Kidney glomerular epithelial cell (primary cell): ENCODE measurements at regions not wholly inside any gene's neighbourhood (a gene's known extent, or its start where the extent isn't known, plus 50 kb on each side); places are given as distances from the start of the nearest gene placed in this dataset.
"Not testable (repeated sequence)": the region's sequence is repeated elsewhere in the genome, so short reads cannot be mapped to it uniquely, and the experiment has no call there.

Source experiments
- DNase-seq: peaks from one replicate; lab custom pipeline; 2025; lab: John Stamatoyannopoulos, UW

DNA sequence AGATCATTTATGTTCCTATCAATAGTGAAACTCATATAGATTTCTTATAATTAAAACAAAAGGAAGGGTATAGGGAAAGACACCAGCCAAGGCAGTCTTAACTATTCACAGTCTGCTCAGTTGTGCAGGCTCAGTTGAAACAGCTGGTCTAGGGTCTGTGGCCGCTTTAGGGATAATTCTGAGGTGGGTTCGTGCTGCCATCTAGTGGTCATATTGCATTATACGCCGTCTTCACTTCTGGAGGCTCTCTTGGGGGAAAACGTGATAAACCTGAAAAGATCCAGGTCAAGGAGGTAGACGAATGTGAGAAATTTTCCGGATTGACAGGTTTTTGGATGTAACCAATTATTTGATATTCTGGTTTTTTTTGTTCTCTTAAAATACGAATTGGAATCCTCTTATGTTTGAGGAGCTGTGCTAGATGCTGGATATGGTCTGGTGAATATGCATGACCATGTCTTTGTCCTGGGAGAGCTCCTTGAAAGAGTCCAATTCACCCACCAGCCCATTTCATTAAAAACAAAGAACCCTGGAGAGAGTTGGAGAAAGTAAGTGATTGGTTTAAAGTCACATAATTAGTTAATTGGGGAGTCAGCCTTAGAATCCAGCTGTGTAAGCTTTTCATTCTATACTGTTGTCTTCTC is 492.4 kb downstream of the PLCL1 start:
- DNase-seq = peak; percentile 55

DNA sequence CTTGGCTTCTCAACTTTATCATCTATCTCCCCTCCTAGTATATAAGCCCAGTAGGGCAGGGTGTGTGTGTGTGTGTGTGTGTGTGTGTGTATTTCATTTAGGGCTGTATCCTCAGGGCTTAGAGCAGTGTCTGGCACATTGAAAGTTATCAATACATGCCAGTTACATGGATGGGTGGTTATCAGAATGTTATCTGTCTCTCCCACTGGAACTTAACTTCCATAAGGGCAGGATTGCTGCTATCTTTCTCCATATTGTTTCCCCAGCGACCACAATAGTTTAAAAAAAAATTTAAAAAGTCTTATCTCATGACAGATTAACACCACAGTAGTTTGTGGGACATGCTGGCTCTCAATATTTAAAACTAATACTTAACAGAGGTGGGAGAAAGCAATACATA is 488.9 kb downstream of the PLCL1 start:
- DNase-seq = no peak

- DNase-seq = no peak
These were observed 485.4 kb downstream of the PLCL1 start for GRCh38 chr2:198289811-198290210.

DNA sequence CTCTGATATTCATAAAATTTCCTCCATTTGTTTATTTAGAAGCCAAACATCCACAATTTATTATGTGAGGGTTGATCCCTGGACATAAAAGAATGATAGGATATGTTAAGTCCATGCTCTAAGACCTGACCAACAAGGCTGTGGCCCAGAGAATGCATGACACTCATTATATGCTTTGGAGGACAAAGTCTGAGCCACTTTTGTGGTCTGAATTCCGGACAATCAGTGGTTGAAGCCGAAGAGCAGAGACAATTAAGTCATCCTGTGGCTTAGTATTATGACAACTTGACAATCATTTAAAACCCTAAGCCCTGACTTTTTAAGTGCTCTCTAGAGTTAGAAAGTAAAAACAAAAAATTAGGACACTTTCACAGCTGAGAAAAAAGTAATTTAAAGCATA is 483.3 kb downstream of the PLCL1 start:
- DNase-seq = no peak

DNA sequence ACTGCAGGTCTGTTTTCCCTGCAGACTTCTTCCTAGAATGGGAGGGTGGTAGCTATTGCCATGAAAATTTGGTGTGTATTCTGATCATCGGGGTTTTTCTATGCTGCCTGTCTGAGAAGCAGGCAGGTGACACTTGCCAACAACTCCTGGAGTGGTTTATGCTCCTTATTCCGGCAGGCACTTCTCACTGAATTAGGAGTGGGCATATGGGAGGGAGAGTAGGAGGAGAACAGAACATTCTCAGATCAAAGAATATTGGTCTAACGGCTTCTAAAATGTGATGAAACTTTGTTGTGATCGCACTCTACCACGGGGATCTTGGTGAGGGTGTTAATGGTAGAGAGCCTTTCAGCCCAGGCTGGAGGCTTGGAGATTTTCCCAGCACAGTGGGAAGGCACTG is 480.8 kb downstream of the PLCL1 start:
- DNase-seq = no peak

GRCh38 chr2:198283146-198283545 is 478.8 kb downstream of the PLCL1 start:
- DNase-seq = no peak

DNA sequence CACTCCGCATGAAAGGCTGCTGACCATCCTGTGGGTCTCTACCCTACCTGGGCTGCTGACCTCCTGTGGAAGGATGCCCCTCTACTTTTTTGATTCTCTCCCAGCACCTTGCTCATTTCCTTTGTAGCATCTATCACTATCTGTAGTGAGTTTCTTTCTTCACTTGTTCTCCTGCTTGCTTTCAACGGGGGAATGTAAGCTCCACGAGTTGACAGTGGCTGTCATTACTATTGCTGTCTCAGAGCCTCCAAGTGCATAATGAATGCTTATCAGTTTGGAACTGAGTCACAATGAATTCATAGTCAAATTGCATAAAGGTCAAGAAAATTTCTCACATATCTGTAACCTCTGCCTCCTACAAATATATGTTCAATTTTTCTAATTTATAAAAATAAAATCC is 477.7 kb downstream of the PLCL1 start:
- no peak for DNase-seq

DNA sequence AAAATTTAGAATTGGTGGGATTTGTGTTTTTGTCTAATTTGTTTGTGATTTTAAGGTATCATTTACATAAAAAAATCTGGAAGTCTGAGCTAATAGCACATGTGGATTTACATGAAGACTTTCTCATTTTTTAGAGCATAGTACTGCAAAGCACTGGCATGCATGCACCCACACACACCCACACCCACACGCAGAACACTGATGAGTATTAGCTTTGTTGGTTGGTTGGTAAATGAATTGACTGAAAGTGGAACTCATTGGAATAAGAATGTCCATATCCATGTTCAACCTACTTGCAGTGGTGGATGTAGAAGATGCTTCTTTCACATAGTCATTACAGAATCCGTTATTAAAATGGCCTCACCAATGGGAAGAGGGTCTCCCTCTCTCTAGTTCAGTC is 475.8 kb downstream of the PLCL1 start:
- DNase-seq = no peak

GRCh38 chr2:198279026-198279425 is 474.6 kb downstream of the PLCL1 start:
- no peak for DNase-seq

- no peak for DNase-seq
These were observed 472.8 kb downstream of the PLCL1 start for GRCh38 chr2:198277181-198277580.

GRCh38 chr2:198273660-198274059 is 469.3 kb downstream of the PLCL1 start:
- peak; percentile 9 for DNase-seq

DNA sequence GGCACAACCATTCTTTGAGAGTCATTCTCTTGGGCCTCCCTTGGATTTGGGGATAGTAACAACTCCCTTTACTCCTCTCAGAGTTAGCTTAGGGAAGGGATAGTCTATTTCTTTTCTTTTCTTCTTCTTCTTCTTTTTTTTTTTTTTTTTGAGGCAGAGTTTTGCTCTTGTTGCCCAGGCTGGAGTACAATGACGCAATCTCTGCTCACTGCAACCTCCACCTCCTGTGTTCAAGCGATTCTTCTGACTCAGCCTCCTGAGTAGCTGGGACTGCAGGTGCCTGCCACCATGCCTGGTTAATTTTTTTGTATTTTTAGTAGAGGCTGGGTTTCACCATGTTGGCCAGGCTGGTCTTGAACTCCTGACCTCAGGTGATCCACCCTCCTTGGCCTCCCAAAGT is 465.8 kb downstream of the PLCL1 start:
- not testable (repeated sequence) for DNase-seq

GRCh38 chr2:198268519-198268918 is 464.1 kb downstream of the PLCL1 start:
- DNase-seq = no peak

DNA sequence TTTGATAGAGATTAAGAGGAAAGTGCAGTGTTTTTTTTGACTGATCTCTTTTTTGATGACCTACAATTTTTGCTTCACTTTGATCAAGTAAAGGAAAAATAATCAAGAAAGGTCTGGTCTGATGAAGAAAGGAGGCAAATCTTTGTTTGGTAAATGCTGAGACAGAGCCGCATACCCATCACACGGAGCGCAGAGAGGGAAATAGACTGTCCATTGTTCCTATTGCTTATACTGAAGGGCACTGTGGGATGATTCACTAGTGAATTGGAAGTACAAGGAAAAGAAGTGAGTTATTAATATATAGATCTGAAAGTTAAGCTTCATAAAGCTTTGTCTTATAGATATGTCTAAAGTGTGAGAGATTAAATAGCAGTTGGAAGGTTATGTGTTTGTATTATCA is 455.1 kb downstream of the PLCL1 start:
- no peak for DNase-seq

- DNase-seq = no peak
These were observed 450.2 kb downstream of the PLCL1 start for GRCh38 chr2:198254536-198255090.

GRCh38 chr2:198253995-198254394 is 449.6 kb downstream of the PLCL1 start:
- DNase-seq = no peak

DNA sequence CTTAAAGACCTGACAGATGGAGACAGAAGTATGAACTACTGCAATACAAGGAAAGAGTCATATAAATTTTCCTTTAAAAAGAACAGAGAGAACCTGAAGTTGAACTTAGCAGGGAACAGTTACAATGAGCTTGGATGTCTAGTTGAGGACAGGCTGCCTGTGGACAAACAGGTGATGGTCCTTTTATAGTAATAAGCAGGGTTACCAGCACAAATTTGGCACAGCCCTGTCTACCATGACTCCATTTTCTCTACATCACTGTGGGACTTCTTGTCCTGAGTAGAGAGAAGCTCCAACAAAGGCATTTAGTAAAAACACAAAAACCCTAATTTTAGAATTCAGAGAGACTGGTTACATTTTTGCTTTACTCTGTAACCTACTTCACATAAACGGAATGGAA is 448.1 kb downstream of the PLCL1 start:
- no peak for DNase-seq

GRCh38 chr2:198242093-198242492 is 437.7 kb downstream of the PLCL1 start:
- no peak for DNase-seq

GRCh38 chr2:198238429-198238828 is 434.0 kb downstream of the PLCL1 start:
- DNase-seq = no peak

- DNase-seq = no peak
These were observed 431.9 kb downstream of the PLCL1 start for GRCh38 chr2:198236338-198236737.

GRCh38 chr2:198232281-198232680 is 427.9 kb downstream of the PLCL1 start:
- DNase-seq = no peak

GRCh38 chr2:198231562-198231961 is 427.2 kb downstream of the PLCL1 start:
- DNase-seq = no peak

DNA sequence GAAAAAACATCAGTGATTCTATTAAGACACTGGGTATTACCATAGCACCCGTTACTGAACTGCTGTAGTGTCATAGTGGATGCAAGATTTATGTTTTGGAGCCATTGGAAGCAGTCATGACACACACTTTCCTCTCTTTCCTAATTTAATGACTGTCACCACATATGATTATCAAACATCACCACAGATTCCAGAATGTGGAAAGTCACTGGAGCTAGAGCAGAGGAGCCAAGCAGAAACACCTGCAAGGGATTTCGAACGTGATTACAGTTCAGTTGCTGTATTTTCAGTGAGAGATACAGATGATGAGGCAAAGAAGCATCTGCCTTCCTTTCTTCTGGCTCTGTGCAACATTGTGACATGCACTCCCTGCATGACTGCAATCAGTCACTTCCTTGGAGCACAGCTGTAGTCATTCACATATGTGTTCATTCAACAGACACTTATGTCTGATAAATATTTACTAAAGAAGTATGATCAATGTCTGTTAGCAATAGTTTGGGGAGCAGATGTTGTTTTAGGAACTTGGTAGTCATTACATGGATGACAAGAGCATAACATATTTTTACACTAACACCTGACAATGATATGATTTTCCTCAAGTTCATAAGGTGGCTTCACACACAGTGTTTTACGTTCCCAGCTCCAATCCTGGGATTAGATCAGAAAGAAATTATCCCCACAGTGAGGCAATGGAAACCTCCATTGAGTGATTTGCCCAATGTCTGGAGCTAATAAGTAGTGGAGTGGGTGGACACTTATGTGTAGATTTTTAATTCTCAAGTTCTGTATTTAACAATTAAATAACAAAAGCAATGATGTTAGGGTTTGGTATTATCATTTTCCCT is 416.6 kb downstream of the PLCL1 start:
- DNase-seq = no peak
